SK-N-SH (cell line): ENCODE measurements at regions not wholly inside any gene's neighbourhood (a gene's known extent, or its start where the extent isn't known, plus 50 kb on each side); places are given as distances from the start of the nearest gene placed in this dataset.
A peak's percentile ranks its signal among the peaks of the same experiment; 100 is the strongest.

ENCODE experiments used
- CTCF ChIA-PET: fragments of 300-600, 350-600 bp; formaldehyde crosslinking; extraction: SDS; loops from one replicate; lab custom pipeline; 2021; lab: Yijun Ruan, JAX
- POLR2A ChIA-PET: fragments of 350-600 bp; sonication (Branson Sonifier 250); formaldehyde crosslinking; extraction: SDS; loops from one replicate; lab custom pipeline; 2020; ENCODE audit warnings: antibody characterized with exemption, inconsistent platforms; lab: Yijun Ruan, JAX
- DNase-seq: peaks from one replicate; pipeline ENCODE4 v3.0.0; 2012
- H2AFZ ChIP-seq: fragments of 200-600 bp; sonication (generic); 2 replicates; pipeline ENCODE4 v1.8.1; 2016; ENCODE audit warnings: antibody characterized with exemption, mild to moderate bottlenecking, low read depth
- H3F3A ChIP-seq: fragments of 200-600 bp; sonication (generic); replicated peaks from 2 replicates; pipeline ENCODE3; 2016; ENCODE audit warnings: antibody characterized with exemption, mild to moderate bottlenecking; ENCODE audit not compliant: insufficient read depth
- H3K27ac ChIP-seq, 2 experiments: fragments of 200-500 bp in 1 of 2; fragments of 200-600 bp in 1 of 2; sonication (Bioruptor generic) in 1 of 2; sonication (generic), shearing (Covaris generic) in 1 of 2; 2 replicates each; pipeline versions ENCODE4 v1.5.1 to v1.6.1; 2014 to 2016; ENCODE audit warnings: low read depth in 2 of 2, inconsistent platforms in 1 of 2, low read length in 1 of 2, mild to moderate bottlenecking in 1 of 2, mixed read lengths in 1 of 2
- H3K27me3 ChIP-seq: fragments of 200-600 bp; sonication (generic), shearing (Covaris generic); 2 replicates; pipeline ENCODE4 v1.6.1; 2016; ENCODE audit warnings: mixed run types; ENCODE audit not compliant: insufficient read depth
- H3K36me3 ChIP-seq, 2 experiments: fragments of 200-500 bp in 1 of 2; fragments of 200-600 bp in 1 of 2; sonication (Bioruptor generic) in 1 of 2; sonication (generic) in 1 of 2; replicated peaks in 1 of 2; 2 replicates each; pipeline versions ENCODE3 to v1.5.1; 2014 to 2016; ENCODE audit warnings: low read length in 1 of 2, mild to moderate bottlenecking in 1 of 2; ENCODE audit not compliant: insufficient read depth in 2 of 2, control insufficient read depth in 1 of 2
- H3K4me1 ChIP-seq, 2 experiments: fragments of 200-500 bp in 1 of 2; fragments of 200-600 bp in 1 of 2; sonication (Bioruptor generic) in 1 of 2; sonication (generic), shearing (Covaris generic) in 1 of 2; 2 replicates each; pipeline versions ENCODE4 v1.5.1 to v1.6.1; 2014 to 2016; ENCODE audit warnings: low read depth in 1 of 2, low read length in 1 of 2, mixed run types in 1 of 2; ENCODE audit not compliant: insufficient read depth in 2 of 2, control insufficient read depth in 1 of 2
- H3K4me2 ChIP-seq: fragments of 200-600 bp; sonication (generic), shearing (Covaris generic); 2 replicates; pipeline ENCODE4 v1.6.1; 2017; ENCODE audit warnings: mixed run types
- H3K4me3 ChIP-seq, 2 experiments: fragments of 200-500 bp in 1 of 2; fragments of 200-600 bp in 1 of 2; sonication (Bioruptor generic) in 1 of 2; sonication (generic), shearing (Covaris generic) in 1 of 2; 2 replicates each; pipeline versions ENCODE4 v1.5.1 to v1.8.1; 2014 to 2016; ENCODE audit warnings: low read depth in 2 of 2, inconsistent platforms in 1 of 2, low read length in 1 of 2, mild to moderate bottlenecking in 1 of 2, mixed read lengths in 1 of 2, moderate library complexity in 1 of 2
- H3K79me2 ChIP-seq: fragments of 200-600 bp; sonication (generic); 2 replicates; pipeline ENCODE4 v1.8.1; 2017; ENCODE audit warnings: mild to moderate bottlenecking; ENCODE audit not compliant: insufficient read depth
- H3K9ac ChIP-seq: fragments of 200-600 bp; sonication (generic); 2 replicates; pipeline ENCODE4 v1.6.1; 2017; ENCODE audit warnings: mixed run types
- H3K9me2 ChIP-seq: fragments of 200-600 bp; sonication (generic); 2 replicates; pipeline ENCODE4 v1.6.1; 2017; ENCODE audit warnings: mixed run types
- H3K9me3 ChIP-seq: fragments of 200-600 bp; sonication (generic); 2 replicates; pipeline ENCODE4 v1.6.1; 2017; ENCODE audit warnings: mixed run types, mild to moderate bottlenecking, moderate library complexity
- H4K20me1 ChIP-seq: fragments of 200-600 bp; sonication (generic); 2 replicates; pipeline ENCODE4 v1.6.1; 2017; ENCODE audit warnings: mild to moderate bottlenecking, mixed run types; ENCODE audit not compliant: insufficient read depth
- CHD2 ChIP-seq: fragments of 150-350 bp; IDR thresholded peaks from 2 replicates; pipeline ENCODE4 v1.6.1; 2018; ENCODE audit warnings: low read length; ENCODE audit not compliant: partially characterized antibody
- GATA2 ChIP-seq: sonication (generic); formaldehyde crosslinking; IDR thresholded peaks from 2 replicates; pipeline ENCODE4 v1.5.0; 2020; ENCODE audit warnings: mild to moderate bottlenecking, missing genetic modification reagents
- IRF3 ChIP-seq: fragments of 150-350 bp; IDR thresholded peaks from 2 replicates; pipeline ENCODE4 v1.6.1; 2016; ENCODE audit warnings: mild to moderate bottlenecking, low read depth, low read length
- JUND ChIP-seq: IDR thresholded peaks from 2 replicates; pipeline ENCODE4 v1.4.0; 2012
- MEF2A ChIP-seq: IDR thresholded peaks from 2 replicates; pipeline ENCODE4 v1.4.0; 2012; ENCODE audit warnings: low read depth, borderline replicate concordance
- NFIC ChIP-seq: IDR thresholded peaks from 2 replicates; pipeline ENCODE4 v1.4.0; 2012; ENCODE audit warnings: borderline replicate concordance
- PBX3 ChIP-seq: IDR thresholded peaks from 2 replicates; pipeline ENCODE4; 2012
- RCOR1 ChIP-seq: fragments of 150-350 bp; IDR thresholded peaks from 2 replicates; pipeline ENCODE4 v1.6.1; 2017; ENCODE audit warnings: antibody characterized with exemption, low read length
- REST ChIP-seq: IDR thresholded peaks from 2 replicates; pipeline ENCODE4 v1.6.1; 2012; ENCODE audit warnings: mild to moderate bottlenecking, low read depth, low read length, moderate library complexity
- RFX5 ChIP-seq: IDR thresholded peaks from 2 replicates; pipeline ENCODE4 v1.6.1; 2012; ENCODE audit warnings: mild to moderate bottlenecking, improper control_type of control experiment, low read length
- TAF1 ChIP-seq: IDR thresholded peaks from 2 replicates; pipeline ENCODE4 v1.6.1; 2012; ENCODE audit warnings: low read depth, mild to moderate bottlenecking, low read length, moderate library complexity, borderline replicate concordance
- ZBTB33 ChIP-seq: IDR thresholded peaks from 2 replicates; pipeline ENCODE4 v1.4.0; 2012; ENCODE audit warnings: low read depth, borderline replicate concordance
- WGBS: methylation state at CpG from one replicate; pipeline ENCODE4 v1.1.6; 2017; ENCODE audit warnings: low lambda C conversion rate; 5-methylcytosine and 5-hydroxymethylcytosine counted together

GRCh38 chr4:126051689-126052424, 737.1 kb downstream of the FAT4 start (continued):
- TF ChIP-seq MEF2A, result 0 out of 2 replicates have a peak, but pooled peaks have one; percentile 33
- 0 out of 2 replicates have a peak, but pooled peaks have one; percentile 44 for TF ChIP-seq REST
- peak; percentile 9 for TF ChIP-seq CHD2
- peak; percentile 45; the same call in 1 of the 2 replicates for TF ChIP-seq RCOR1

- CTCF ChIA-PET, result no interaction called here
- no peak for TF ChIP-seq IRF3
- no peak for TF ChIP-seq TAF1
- no peak for TF ChIP-seq NFIC
- TF ChIP-seq REST, result no peak
- no peak for TF ChIP-seq PBX3
- no peak for TF ChIP-seq RFX5
- no peak for TF ChIP-seq GATA2
- no peak for TF ChIP-seq ZBTB33
- TF ChIP-seq JUND, result no peak
- Histone ChIP-seq H4K20me1 (no peaks in the 10 kb centered on the region), H3F3A (peaks cover 4% of the 10 kb centered on the region), H2AFZ (0 out of 2 replicates have a peak overlapping the region, but pooled peaks have one; percentile 7), H3K36me3 (no peaks in the 10 kb centered on the region), H3K79me2 (no peaks in the 10 kb centered on the region), H3K4me3 (no peak overlapping the region), H3K27ac (peak overlapping the region in 1 of 2 experiments; percentile 16; a peak in 1 of 4 replicates), H3K9me2 (no peaks in the 10 kb centered on the region), H3K27me3 (no peaks in the 10 kb centered on the region), H3K4me2 (no peak overlapping the region), H3K4me1 (peaks cover 2 to 4% of the 10 kb centered on the region in 2 experiments; a peak in 2 of 4 replicates), H3K9me3 (no peaks in the 10 kb centered on the region), H3K9ac (no peak overlapping the region)
- DNase-seq, result no peak
- 35% methylated on average over 2 of the region's 2 CpGs for WGBS
- POLR2A ChIA-PET, result no interaction called here
Measured at GRCh38 chr4:126056116-126056650, 741.4 kb downstream of the FAT4 start.
